Cardiac fibroblast (primary cell): ENCODE measurements at regions not wholly inside any gene's neighbourhood (a gene's known extent, or its start where the extent isn't known, plus 50 kb on each side); places are given as distances from the start of the nearest gene placed in this dataset.

ENCODE experiments used
- DNase-seq, 2 donors: peaks; one replicate each; pipeline versions ENCODE4 v3.0.0 to v3.0.0-alpha.2; 2010; ENCODE audit warnings: low read depth in 2 of 2
- H3K4me3 ChIP-seq, 2 donors: replicated peaks in 1 of 2; 1 replicate in 1 of 2; 2 replicates in 1 of 2; pipeline ENCODE4 v1.5.1; 2011; ENCODE audit warnings: low read depth in 2 of 2, low read length in 2 of 2, mild to moderate bottlenecking in 2 of 2, moderate library complexity in 1 of 2
- TF ChIP-seq, protein P1 (sequence below): IDR thresholded peaks from one replicate; pipeline ENCODE4 v1.5.1; 2011; ENCODE audit warnings: low read depth, mild to moderate bottlenecking, low read length, inconsistent platforms

DNA sequence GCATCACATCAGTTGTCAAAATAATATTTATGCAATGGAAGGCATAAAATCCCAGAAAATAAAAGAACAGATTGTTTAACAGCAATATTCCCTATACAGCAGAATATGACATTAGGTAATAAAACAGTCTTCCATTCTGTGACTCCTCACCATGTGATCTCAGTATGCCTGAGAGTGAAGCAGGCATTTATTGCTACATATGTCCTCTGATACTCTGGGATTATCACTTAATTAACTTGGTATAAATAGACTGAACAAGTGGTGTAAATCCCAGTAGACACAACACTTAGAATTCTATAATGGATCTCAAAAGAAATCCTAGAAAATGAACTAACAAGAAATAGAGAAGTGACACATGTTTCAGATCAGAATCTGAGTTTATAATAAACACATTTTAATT, 841.3 kb downstream of the PDHA2 start:
- no peak overlapping the region for H3K4me3 ChIP-seq
- TF ChIP-seq, protein P1, sequence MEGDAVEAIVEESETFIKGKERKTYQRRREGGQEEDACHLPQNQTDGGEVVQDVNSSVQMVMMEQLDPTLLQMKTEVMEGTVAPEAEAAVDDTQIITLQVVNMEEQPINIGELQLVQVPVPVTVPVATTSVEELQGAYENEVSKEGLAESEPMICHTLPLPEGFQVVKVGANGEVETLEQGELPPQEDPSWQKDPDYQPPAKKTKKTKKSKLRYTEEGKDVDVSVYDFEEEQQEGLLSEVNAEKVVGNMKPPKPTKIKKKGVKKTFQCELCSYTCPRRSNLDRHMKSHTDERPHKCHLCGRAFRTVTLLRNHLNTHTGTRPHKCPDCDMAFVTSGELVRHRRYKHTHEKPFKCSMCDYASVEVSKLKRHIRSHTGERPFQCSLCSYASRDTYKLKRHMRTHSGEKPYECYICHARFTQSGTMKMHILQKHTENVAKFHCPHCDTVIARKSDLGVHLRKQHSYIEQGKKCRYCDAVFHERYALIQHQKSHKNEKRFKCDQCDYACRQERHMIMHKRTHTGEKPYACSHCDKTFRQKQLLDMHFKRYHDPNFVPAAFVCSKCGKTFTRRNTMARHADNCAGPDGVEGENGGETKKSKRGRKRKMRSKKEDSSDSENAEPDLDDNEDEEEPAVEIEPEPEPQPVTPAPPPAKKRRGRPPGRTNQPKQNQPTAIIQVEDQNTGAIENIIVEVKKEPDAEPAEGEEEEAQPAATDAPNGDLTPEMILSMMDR: no peak

DNA sequence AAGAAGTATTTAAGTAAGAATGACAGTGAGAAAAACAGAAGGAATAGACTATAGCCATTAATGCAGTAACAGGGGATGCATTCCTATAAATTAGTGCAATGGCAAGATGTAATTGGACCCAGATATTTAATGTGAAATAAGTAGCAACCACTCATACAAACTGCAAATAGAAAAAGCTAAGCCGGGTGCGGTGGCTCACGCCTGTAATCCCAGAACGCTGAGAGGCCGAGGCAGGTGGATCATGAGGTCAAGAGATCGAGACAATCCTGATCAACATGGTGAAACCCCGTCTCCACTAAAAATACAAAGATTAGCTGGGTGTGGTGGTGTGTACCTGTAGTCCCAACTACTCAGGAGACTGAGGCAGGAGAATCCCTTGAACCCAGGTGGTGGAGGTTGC, 845.8 kb downstream of the PDHA2 start:
- H3K4me3 ChIP-seq: no peak overlapping the region
- DNase-seq: no peak
- TF ChIP-seq, protein P1: no peak

More for the DNA sequence above, 841.3 kb downstream of the PDHA2 start:
- no peak for DNase-seq

DNA sequence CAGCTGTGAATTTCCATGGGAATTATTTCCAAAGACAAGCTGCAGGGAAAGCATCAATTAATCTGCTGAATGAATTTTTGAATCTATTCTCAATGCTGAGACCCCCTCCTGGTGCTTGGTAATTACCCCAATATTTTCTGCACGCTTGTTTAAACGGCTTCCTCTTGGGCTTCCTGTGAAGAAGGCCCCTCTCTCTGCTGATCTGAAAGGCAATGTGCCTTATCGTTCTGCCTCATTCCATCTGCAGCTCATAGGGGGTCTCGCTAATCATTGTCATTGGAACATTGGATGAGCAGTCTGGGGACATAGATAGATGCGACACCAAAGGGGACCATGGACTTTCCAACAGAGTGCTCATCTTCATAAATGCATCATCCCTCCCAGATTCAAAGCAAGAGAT, 851.6 kb downstream of the PDHA2 start:
- no peak overlapping the region for H3K4me3 ChIP-seq
- TF ChIP-seq, protein P1: no peak
- DNase-seq: no peak

DNA sequence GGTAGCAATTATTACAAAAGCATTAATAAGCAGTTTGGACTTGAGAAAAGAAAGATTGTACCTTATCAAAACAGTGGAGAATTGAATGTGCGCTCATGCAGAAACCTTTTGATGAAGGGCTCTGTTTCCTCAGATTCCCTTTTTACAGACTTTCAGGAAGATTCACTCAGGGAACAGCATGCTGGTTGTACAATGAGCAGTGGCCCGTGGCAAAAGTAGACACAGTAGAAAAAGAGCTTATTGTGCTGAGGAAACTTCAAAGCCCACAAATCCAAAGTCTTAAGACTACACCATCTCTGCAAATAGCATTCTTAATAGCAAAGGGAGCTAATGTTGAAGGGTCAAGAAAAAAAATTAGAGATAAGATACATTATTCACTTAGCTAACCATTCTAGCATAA, 858.9 kb downstream of the PDHA2 start:
- TF ChIP-seq, protein P1: no peak
- no peak overlapping the region for H3K4me3 ChIP-seq
- no peak for DNase-seq

DNA sequence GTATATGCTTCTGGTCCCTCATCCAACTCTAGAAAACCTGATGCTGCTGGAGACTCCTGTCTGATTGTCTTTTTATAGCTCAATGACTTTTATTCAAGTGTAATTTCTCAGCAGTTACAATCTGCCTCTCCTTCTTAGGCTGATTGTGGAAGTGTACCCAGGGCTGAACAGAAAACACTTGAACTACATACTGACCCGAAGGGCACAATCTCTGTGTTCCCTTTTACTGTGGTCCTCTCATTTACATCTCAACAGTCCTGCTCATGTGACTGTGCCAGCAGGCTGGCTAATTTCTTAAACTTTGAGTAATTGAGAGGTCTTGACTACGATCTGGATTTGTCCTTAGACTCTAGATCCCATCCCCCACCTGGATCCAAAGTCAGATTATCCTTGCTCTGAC, 863.4 kb downstream of the PDHA2 start:
- TF ChIP-seq, protein P1: no peak
- H3K4me3 ChIP-seq: no peak overlapping the region
- DNase-seq: no peak

DNA sequence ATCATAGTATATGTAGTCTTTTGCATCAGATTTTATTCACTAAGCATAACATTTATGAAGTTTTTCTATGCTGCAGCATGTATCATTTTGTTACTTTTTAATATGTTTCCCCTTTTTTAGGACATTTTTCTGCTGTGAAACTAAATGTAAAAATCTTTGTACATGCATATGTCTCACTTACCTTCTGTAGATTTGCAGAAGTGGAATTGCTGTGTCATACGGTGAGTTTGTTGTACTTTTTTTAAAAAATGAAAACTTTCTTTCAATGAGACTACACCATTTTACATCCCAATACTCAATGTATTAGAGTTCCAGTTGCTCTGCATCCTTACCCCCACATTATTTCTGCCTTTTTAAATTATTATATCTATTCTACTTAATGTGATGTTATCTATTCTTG, 868.9 kb downstream of the PDHA2 start:
- no peak overlapping the region for H3K4me3 ChIP-seq
- TF ChIP-seq, protein P1: no peak
- no peak for DNase-seq

DNA sequence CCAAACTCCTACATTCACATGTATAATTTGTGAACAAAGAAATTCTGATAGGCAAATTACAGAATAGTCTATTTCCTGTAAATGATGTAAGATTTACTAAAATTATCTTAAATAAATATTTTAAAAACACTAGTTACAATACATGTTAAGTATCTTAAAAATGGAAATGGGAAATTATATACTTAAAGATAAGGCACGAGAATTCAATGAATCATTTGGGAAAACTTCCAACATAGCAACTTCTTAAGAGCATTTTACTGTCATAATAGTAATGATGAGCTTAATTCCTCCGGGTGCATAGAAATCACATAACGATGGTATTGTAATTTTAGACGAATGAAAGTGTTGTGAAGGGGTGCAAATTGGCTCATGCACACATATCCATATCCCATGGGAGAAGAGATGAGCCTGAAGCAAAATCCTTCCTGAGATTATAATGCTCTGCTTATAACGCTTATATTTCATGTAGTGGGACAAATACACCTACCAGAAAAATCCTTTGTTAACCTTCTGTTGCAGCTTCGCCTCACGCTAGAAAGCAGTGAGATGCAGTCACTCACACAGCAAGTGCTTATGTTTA, 873.5 kb downstream of the PDHA2 start:
- peak; percentile 8 to 29 for DNase-seq
- no peak overlapping the region for H3K4me3 ChIP-seq
- TF ChIP-seq, protein P1: no peak
